PC-9 (cell line): ENCODE measurements at regions not wholly inside any gene's neighbourhood (a gene's known extent, or its start where the extent isn't known, plus 50 kb on each side); places are given as distances from the start of the nearest gene placed in this dataset.

Experiments
- CTCF ChIP-seq: fragments of 200-600 bp; sonication (generic); conservative IDR thresholded peaks from 2 replicates; pipeline ENCODE4 v1.6.1; 2017; ENCODE audit warnings: mixed run types, antibody characterized with exemption, mild to moderate bottlenecking, moderate library complexity
- EZH2 ChIP-seq: fragments of 200-600 bp; sonication (generic); IDR thresholded peaks from 2 replicates; pipeline ENCODE4 v1.8.0; 2017; ENCODE audit warnings: antibody characterized with exemption, low read depth

- no peak for TF ChIP-seq CTCF
- TF ChIP-seq EZH2: no peak
Measured at GRCh38 chr4:58359590-58359989, 1249.4 kb upstream of the IGFBP7 start.
